Activated B cell treated with CpG ODN at 0.5 μM for 24 hours (primary cell): ENCODE measurements at regions not wholly inside any gene's neighbourhood (a gene's known extent, or its start where the extent isn't known, plus 50 kb on each side); places are given as distances from the start of the nearest gene placed in this dataset.

Experiments used
- ATAC-seq: fragments of 200-7000 bp; cut with Tn5 transposase; one replicate; pipeline ENCODE4 v1.10.0; 2021; ENCODE audit warnings: low read depth, mild to moderate bottlenecking, moderate library complexity
- CTCF ChIA-PET: fragments of 350-600 bp; sonication (Branson Sonifier 250); formaldehyde crosslinking; loops from one replicate; lab custom pipeline; 2021; ENCODE audit warnings: antibody characterized with exemption; lab: Charles Lee
- POLR2A ChIA-PET: fragments of 350-600 bp; sonication (Branson Sonifier 250); formaldehyde crosslinking; loops from one replicate; lab custom pipeline; 2021; ENCODE audit warnings: antibody characterized with exemption; lab: Charles Lee
- DNase-seq: peaks from one replicate; pipeline ENCODE4 v3.0.0; 2022
- H3K27ac Mint-ChIP-seq: one replicate; pipeline ENCODE4 v1.8.0; 2020; ENCODE audit warnings: mixed read lengths
- H3K27me3 Mint-ChIP-seq: one replicate; pipeline ENCODE4 v1.8.0; 2021; ENCODE audit warnings: mixed read lengths
- H3K36me3 Mint-ChIP-seq: one replicate; pipeline ENCODE4 v1.8.0; 2021; ENCODE audit warnings: low read depth, mixed read lengths
- H3K4me1 Mint-ChIP-seq: one replicate; pipeline ENCODE4 v1.8.0; 2021; ENCODE audit warnings: mixed read lengths
- H3K4me3 Mint-ChIP-seq: one replicate; pipeline ENCODE4 v1.8.0; 2020; ENCODE audit warnings: mild to moderate bottlenecking, mixed read lengths
- H3K9me3 Mint-ChIP-seq: one replicate; pipeline ENCODE4 v1.8.0; 2020; ENCODE audit warnings: mixed read lengths
- CTCF ChIP-seq: fragments of 200-600 bp; IDR thresholded peaks from one replicate; pipeline ENCODE4 v1.8.0; 2022; ENCODE audit warnings: antibody characterized with exemption, mild to moderate bottlenecking
- intact Hi-C: fragments of 100-400 bp; cut with micrococcal nuclease; formaldehyde crosslinking; loops from one replicate; pipeline ENCODE4 v1.15.1; 2024

GRCh38 chr6:9985481-9985880 lies 429.4 kb downstream of the TFAP2A start:
- CTCF ChIA-PET: no interaction called here
- intact Hi-C loops: no loop called here
- H3K9me3 Mint-ChIP-seq: peaks cover 7% of the 10 kb centered on the region
- H3K36me3 Mint-ChIP-seq: no peaks in the 10 kb centered on the region
- DNase-seq (no peak), ATAC-seq (no peak)
- H3K4me1 Mint-ChIP-seq: no peaks in the 10 kb centered on the region
- no peaks in the 10 kb centered on the region for H3K27me3 Mint-ChIP-seq
- TF ChIP-seq CTCF: no peak
- H3K4me3 Mint-ChIP-seq: no peak overlapping the region
- no peak overlapping the region for H3K27ac Mint-ChIP-seq
- POLR2A ChIA-PET: no interaction called here

GRCh38 chr6:9984607-9985006 lies 430.3 kb downstream of the TFAP2A start:
- H3K27ac Mint-ChIP-seq: no peak overlapping the region
- no peaks in the 10 kb centered on the region for H3K36me3 Mint-ChIP-seq
- ChIA-PET CTCF (no interaction called here), POLR2A (no interaction called here)
- DNase-seq (no peak), ATAC-seq (no peak)
- no peak overlapping the region for H3K4me3 Mint-ChIP-seq
- intact Hi-C loops: no loop called here
- no peaks in the 10 kb centered on the region for H3K27me3 Mint-ChIP-seq
- H3K4me1 Mint-ChIP-seq: no peaks in the 10 kb centered on the region
- H3K9me3 Mint-ChIP-seq: peaks cover 7% of the 10 kb centered on the region
- no peak for TF ChIP-seq CTCF

DNA sequence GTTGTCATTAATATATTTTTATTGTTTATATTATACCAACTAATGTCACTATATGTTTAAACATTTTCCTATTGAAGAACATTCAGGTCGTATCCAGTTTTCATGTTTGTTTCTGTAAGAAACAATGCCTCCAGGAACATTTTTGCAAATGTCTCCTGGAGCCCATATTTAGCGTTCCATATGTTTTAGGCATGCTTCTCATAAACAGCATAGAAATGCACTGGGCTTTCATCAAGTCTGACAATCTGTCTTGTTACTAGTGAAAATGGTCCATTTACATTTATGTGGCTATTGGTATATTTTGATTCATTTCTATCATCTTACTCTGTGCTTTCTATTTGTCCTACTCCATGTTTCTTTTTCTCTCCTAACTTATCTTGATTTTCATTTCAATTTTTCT lies 431.7 kb downstream of the TFAP2A start:
- Mint-ChIP-seq H3K36me3 (no peaks in the 10 kb centered on the region), H3K4me1 (no peaks in the 10 kb centered on the region), H3K4me3 (no peak overlapping the region), H3K27me3 (no peaks in the 10 kb centered on the region), H3K27ac (no peak overlapping the region), H3K9me3 (peaks cover 7% of the 10 kb centered on the region)
- POLR2A ChIA-PET: no interaction called here
- ATAC-seq (no peak), DNase-seq (no peak)
- TF ChIP-seq CTCF: no peak
- intact Hi-C loops: no loop called here
- CTCF ChIA-PET: no interaction called here

DNA sequence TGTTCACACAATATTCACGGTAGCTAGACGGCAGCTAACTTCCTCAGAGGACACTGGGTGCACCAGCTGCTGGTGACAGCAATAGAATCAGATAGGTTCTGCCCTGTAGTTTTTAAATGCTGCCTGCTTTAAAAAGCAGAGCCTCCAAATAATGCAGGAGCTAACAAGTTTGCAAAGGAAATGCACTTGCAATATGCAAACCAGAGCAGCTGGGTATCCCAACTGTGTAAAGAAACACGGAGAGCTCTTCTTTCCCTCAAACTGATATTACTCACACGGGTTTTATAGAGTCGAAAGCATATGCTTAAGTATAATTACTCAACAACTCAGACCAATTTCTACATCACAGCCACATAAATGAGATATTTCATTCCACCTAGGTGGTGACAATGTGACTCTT lies 432.7 kb downstream of the TFAP2A start:
- Mint-ChIP-seq H3K27ac (no peak overlapping the region), H3K4me3 (no peak overlapping the region), H3K27me3 (no peaks in the 10 kb centered on the region), H3K36me3 (no peaks in the 10 kb centered on the region), H3K9me3 (peaks cover 7% of the 10 kb centered on the region), H3K4me1 (no peaks in the 10 kb centered on the region)
- ATAC-seq (no peak), DNase-seq (no peak)
- intact Hi-C loops: no loop called here
- POLR2A ChIA-PET: no interaction called here
- CTCF ChIA-PET: no interaction called here
- no peak for TF ChIP-seq CTCF

GRCh38 chr6:9979996-9980395 lies 434.9 kb downstream of the TFAP2A start:
- ATAC-seq (no peak), DNase-seq (no peak)
- CTCF ChIA-PET: no interaction called here
- Mint-ChIP-seq H3K9me3 (peaks cover 5% of the 10 kb centered on the region), H3K4me1 (no peaks in the 10 kb centered on the region), H3K36me3 (no peaks in the 10 kb centered on the region), H3K27me3 (no peaks in the 10 kb centered on the region), H3K27ac (no peak overlapping the region), H3K4me3 (no peak overlapping the region)
- no peak for TF ChIP-seq CTCF
- POLR2A ChIA-PET: no interaction called here
- intact Hi-C loops: no loop called here
